VCaP (cell line): ENCODE measurements at regions not wholly inside any gene's neighbourhood (a gene's known extent, or its start where the extent isn't known, plus 50 kb on each side); places are given as distances from the start of the nearest gene placed in this dataset.

ENCODE experiments used
- H3K27ac ChIP-seq: fragments of 450-650 bp; 2 replicates; pipeline ENCODE4 v1.5.1; 2017
- TF ChIP-seq, protein P1 (sequence below): fragments of 450-650 bp; conservative IDR thresholded peaks from 2 replicates; pipeline ENCODE4 v1.5.1; 2017; ENCODE audit warnings: mild to moderate bottlenecking, moderate library complexity

DNA sequence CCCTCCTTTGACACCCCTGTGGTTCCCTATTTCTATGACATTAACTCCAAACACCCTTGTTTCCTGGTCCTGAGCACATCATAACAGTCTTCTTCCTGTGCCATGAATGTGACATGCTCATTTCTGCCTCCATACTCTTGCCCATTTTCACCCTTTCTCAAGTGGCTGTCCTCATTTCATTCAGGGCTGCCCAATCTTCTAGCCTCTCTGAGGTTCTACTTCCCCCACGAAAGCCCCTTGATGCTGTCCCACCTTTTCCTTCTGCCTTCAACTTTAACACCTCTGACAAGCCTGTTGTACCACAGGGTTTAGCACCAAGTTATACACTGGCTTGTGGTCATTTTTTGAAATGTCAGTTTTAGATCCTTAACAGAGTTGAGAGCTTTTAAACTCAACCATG, 136.2 kb upstream of the BOD1L1 start:
- H3K27ac ChIP-seq, result no peak overlapping the region
- TF ChIP-seq, protein P1, sequence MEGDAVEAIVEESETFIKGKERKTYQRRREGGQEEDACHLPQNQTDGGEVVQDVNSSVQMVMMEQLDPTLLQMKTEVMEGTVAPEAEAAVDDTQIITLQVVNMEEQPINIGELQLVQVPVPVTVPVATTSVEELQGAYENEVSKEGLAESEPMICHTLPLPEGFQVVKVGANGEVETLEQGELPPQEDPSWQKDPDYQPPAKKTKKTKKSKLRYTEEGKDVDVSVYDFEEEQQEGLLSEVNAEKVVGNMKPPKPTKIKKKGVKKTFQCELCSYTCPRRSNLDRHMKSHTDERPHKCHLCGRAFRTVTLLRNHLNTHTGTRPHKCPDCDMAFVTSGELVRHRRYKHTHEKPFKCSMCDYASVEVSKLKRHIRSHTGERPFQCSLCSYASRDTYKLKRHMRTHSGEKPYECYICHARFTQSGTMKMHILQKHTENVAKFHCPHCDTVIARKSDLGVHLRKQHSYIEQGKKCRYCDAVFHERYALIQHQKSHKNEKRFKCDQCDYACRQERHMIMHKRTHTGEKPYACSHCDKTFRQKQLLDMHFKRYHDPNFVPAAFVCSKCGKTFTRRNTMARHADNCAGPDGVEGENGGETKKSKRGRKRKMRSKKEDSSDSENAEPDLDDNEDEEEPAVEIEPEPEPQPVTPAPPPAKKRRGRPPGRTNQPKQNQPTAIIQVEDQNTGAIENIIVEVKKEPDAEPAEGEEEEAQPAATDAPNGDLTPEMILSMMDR, result no peak

- TF ChIP-seq, protein P1, result no peak
- H3K27ac ChIP-seq, result no peak overlapping the region
Observed at GRCh38 chr4:13765539-13765938, 138.0 kb upstream of the BOD1L1 start.

DNA sequence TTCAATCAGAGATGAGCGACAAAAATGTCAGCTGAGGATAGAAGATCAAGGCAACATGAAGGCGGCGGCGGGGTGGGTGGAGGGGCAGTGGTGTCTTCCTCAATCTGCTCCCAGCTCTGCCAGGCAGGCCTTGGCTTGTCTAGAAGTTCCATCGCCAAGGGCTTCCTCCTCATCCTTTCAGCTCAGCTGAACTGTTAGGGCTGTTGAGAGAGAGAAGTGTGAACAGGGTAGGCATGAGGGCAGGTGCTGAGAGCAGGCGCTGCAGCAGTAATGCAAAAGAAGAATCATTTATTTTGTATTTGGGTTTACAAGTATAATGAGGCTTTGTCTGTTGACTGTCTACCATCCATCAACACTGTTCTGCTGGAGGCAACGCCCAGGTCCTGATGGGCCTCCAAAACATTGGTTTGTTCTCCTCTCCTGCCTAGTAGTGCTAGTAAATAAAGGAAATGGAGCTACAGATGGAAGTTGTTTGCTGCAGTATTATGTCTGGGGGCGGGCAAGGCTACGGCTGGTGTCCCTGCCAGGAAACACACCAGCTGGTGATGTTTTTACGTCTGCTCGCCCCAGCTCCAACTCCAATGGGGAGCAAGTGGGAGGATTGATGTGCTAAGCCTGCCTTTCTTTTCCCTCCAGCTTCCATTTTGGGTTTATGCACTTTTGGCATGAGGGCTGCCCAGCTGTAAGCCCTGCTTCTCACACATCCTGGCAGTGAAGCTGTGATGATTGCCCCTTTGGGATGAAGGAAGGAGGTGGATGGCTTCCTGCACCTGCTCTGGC, 139.4 kb upstream of the BOD1L1 start:
- TF ChIP-seq, protein P1, result no peak
- H3K27ac ChIP-seq, result no peak overlapping the region

DNA sequence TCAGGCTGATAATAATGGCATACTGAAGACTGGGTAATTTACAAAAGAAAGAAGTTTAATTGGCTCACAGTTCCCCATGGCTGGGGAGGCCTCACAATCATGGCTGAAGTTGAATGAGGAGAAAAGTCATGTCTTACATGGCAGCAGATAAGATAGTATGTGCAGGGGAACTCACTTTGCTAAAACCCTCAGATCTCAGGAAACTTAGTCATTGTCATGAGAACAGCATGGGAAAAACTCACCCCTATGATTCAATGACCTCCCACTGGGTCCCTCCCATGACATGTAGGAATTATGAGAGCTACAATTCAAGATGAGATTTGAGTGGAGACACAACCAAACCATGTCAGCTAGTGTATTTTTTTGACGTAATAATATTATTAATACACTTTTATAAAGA, 149.8 kb upstream of the BOD1L1 start:
- no peak overlapping the region for H3K27ac ChIP-seq
- TF ChIP-seq, protein P1, result no peak

DNA sequence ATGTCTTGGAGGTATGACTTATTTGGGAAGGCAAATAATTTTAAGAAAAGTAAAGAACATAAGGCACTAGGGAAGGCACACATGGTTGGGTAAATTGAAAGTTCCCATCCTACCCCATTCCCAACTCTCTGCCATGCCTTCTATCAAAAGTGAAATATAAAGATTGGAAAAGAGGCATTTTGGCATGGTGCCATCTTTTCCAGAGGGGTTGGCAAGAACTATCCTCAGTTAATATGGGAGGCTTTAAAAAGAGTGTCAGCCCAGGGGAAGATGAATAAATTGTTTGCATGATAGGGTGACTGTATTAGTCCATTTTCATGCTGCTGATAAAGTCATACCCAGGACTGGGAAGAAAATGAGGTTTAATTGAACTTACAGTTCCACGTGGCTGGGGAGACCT, 150.8 kb upstream of the BOD1L1 start:
- no peak overlapping the region for H3K27ac ChIP-seq
- TF ChIP-seq, protein P1, result no peak

DNA sequence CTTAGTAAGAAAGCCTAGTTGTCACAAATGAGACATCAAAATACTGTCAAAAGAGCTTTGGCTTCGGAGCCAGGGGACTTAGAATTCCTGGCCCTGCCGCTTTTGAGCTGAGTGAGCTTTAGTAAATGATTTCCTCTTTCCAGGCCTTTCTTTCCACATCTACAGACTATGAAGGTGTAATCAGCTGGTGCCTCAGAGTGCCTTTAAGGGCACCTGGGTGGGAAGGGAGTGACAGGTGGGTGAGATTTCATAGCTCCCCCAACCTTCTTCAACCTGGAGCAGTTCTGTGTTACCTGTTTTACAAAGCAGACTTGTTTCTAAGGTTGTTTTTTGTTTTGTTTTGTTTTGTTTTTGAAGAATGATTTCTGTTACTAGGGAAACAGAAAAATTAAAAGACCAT, 154.7 kb upstream of the BOD1L1 start:
- no peak overlapping the region for H3K27ac ChIP-seq
- TF ChIP-seq, protein P1, result no peak

DNA sequence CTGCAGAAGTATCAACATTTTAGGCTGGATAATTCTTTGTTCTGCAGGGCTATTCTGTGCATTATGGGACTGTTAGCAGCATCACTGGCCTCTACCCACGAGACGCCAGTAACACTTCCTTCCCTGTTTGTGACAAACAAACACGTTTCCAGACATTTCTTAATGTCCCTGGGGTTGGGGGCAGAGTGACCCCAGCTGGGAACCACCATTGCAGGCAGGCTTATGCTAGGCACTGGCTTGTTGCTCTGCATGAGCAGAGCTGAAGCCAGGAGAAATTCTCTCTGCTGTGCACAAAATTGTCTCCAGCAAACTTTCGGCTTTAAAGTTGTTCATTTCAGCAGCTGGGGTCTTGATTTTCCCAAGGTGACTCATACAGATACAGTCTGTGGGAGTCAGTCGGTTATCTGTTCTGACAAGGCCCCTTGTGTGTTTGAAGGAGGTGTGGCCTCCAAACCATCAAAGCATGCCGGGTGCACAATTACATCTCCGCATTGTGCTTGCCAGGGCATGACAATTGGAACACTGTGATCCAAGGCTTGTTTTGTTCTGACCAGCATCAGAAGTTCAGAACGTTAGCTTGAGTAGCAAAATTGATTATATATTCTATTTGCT, 156.4 kb upstream of the BOD1L1 start:
- TF ChIP-seq, protein P1, result no peak
- no peak overlapping the region for H3K27ac ChIP-seq
